GM18507 (cell line): ENCODE measurements at regions not wholly inside any gene's neighbourhood (a gene's known extent, or its start where the extent isn't known, plus 50 kb on each side); places are given as distances from the start of the nearest gene placed in this dataset.

Source experiments
- DNase-seq: peaks from one replicate; pipeline ENCODE4 v3.0.0; 2011; ENCODE audit warnings: low read depth; ENCODE audit not compliant: insufficient read length; ENCODE audit errors: extremely low spot score
- FAIRE-seq: peaks from 2 replicates; lab custom pipeline; 2011; peaks lifted over from hg19 to GRCh38; lab: Jason Lieb, UNC

- no peak for FAIRE-seq
- DNase-seq, result no peak
Measured at GRCh38 chr7:110007320-110008063, 1083.4 kb upstream of the LRRN3 start.

GRCh38 chr7:110010359-110010758 is 1080.6 kb upstream of the LRRN3 start:
- no peak for DNase-seq
- FAIRE-seq, result no peak

GRCh38 chr7:110017405-110017804 is 1073.5 kb upstream of the LRRN3 start:
- DNase-seq, result no peak
- FAIRE-seq, result no peak

GRCh38 chr7:110027385-110027784 is 1063.5 kb upstream of the LRRN3 start:
- DNase-seq (no peak), FAIRE-seq (no peak)

- DNase-seq (no peak), FAIRE-seq (no peak)
Measured at GRCh38 chr7:110043519-110043918, 1047.4 kb upstream of the LRRN3 start.

- DNase-seq (no peak), FAIRE-seq (no peak)
Measured at GRCh38 chr7:110050785-110051184, 1040.1 kb upstream of the LRRN3 start.

- FAIRE-seq, result no peak
Measured at GRCh38 chr7:110051372-110051771, 1039.6 kb upstream of the LRRN3 start.

GRCh38 chr7:110056331-110056730 is 1034.6 kb upstream of the LRRN3 start:
- no peak for DNase-seq
- FAIRE-seq, result no peak

More at GRCh38 chr7:110051372-110051771, 1039.6 kb upstream of the LRRN3 start:
- no peak for DNase-seq

- FAIRE-seq (no peak), DNase-seq (no peak)
Measured at GRCh38 chr7:110058401-110058800, 1032.5 kb upstream of the LRRN3 start.

- DNase-seq (no peak), FAIRE-seq (no peak)
Measured at GRCh38 chr7:110061387-110061786, 1029.5 kb upstream of the LRRN3 start.

GRCh38 chr7:110065121-110065520 is 1025.8 kb upstream of the LRRN3 start:
- FAIRE-seq (no peak), DNase-seq (no peak)

- FAIRE-seq (no peak), DNase-seq (no peak)
Measured at GRCh38 chr7:110066843-110067242, 1024.1 kb upstream of the LRRN3 start.

GRCh38 chr7:110071192-110071591 is 1019.7 kb upstream of the LRRN3 start:
- FAIRE-seq (no peak), DNase-seq (no peak)

GRCh38 chr7:110075450-110075849 is 1015.5 kb upstream of the LRRN3 start:
- DNase-seq (no peak), FAIRE-seq (no peak)

GRCh38 chr7:110076194-110076593 is 1014.7 kb upstream of the LRRN3 start:
- no peak for FAIRE-seq
- no peak for DNase-seq

- FAIRE-seq (no peak), DNase-seq (no peak)
Measured at GRCh38 chr7:110084181-110084807, 1006.6 kb upstream of the LRRN3 start.

- no peak for DNase-seq
- FAIRE-seq, result no peak
Measured at GRCh38 chr7:110090110-110090820, 1000.7 kb upstream of the LRRN3 start.

GRCh38 chr7:110095372-110096052 is 995.4 kb upstream of the LRRN3 start:
- FAIRE-seq (no peak), DNase-seq (no peak)

- no peak for DNase-seq
- no peak for FAIRE-seq
Measured at GRCh38 chr7:110104243-110104642, 986.7 kb upstream of the LRRN3 start.

GRCh38 chr7:110105307-110105706 is 985.6 kb upstream of the LRRN3 start:
- DNase-seq, result no peak
- FAIRE-seq, result no peak
